ENCODE measurements at regions not wholly inside any gene's neighbourhood (a gene's known extent, or its start where the extent isn't known, plus 50 kb on each side); places are given as distances from the start of the nearest gene placed in this dataset.

DNA sequence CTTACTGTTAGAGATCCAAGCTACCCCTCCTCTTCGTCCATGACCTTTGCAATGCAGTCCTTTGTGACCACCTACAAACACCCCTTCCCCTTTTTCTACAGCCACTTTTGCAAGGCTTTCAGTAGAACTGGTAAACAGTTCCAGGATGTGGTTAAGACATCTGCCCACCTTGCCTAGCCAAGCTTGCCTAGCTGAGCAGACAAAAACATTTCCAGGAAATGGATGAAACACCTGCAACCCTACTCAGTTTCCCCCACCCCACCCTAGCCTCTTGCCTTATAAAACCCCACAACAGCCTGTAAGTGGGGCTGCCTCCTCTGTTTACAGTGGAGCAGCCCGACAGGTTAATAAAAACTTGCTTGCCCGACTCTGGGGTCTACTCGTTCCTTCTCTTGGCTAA, 133.8 kb downstream of the ZC4H2 start:
- TF ChIP-seq CTCF (IDR thresholded peaks at IDR 0.05) (no peak), POLR2A (IDR thresholded peaks at IDR 0.05) (no peak)

Data from Peyer's patch (tissue), 4 donors.